Aorta (tissue), 5 donors: ENCODE measurements at regions not wholly inside any gene's neighbourhood (a gene's known extent, or its start where the extent isn't known, plus 50 kb on each side); places are given as distances from the start of the nearest gene placed in this dataset.

Source experiments
- ATAC-seq: fragments of 200-7000 bp; cut with Tn5 transposase; one replicate; pipeline ENCODE4 v1.9.1; 2022; ENCODE audit warnings: moderate library complexity; ENCODE audit not compliant: low FRiP score
- DNase-seq, 2 donors: peaks; one replicate each; pipeline ENCODE4 v3.0.0-alpha.2; 2020
- H3K27ac ChIP-seq, 2 donors: one replicate each; pipeline ENCODE4 v1.5.1; 2013; ENCODE audit warnings: low read length in 2 of 2, mild to moderate bottlenecking in 2 of 2, moderate library complexity in 2 of 2, control low read depth in 1 of 2, inconsistent platforms in 1 of 2, low read depth in 1 of 2
- H3K27me3 ChIP-seq, 2 donors: one replicate each; pipeline ENCODE4 v1.6.1; 2013; ENCODE audit warnings: control low read depth in 1 of 2, low read length in 1 of 2, mild to moderate bottlenecking in 1 of 2, moderate library complexity in 1 of 2; ENCODE audit not compliant: insufficient read depth in 2 of 2, control insufficient read depth in 1 of 2
- H3K36me3 ChIP-seq, 2 donors: one replicate each; pipeline ENCODE4 v1.6.1; 2013; ENCODE audit warnings: control low read depth in 1 of 2, low read length in 1 of 2, mild to moderate bottlenecking in 1 of 2; ENCODE audit not compliant: insufficient read depth in 2 of 2, control insufficient read depth in 1 of 2
- H3K4me1 ChIP-seq, 2 donors: one replicate each; pipeline ENCODE4 v1.6.1; 2013; ENCODE audit warnings: low read length in 2 of 2, control low read depth in 1 of 2, mild to moderate bottlenecking in 1 of 2, moderate library complexity in 1 of 2; ENCODE audit not compliant: insufficient read depth in 2 of 2, control insufficient read depth in 1 of 2
- H3K4me3 ChIP-seq, 2 donors: one replicate each; pipeline ENCODE4 v1.5.1; 2013; ENCODE audit warnings: low read length in 2 of 2, control low read depth in 1 of 2, mild to moderate bottlenecking in 1 of 2
- H3K9me3 ChIP-seq: one replicate; pipeline ENCODE4 v1.6.1; 2013; ENCODE audit warnings: mild to moderate bottlenecking, low read length; ENCODE audit not compliant: control insufficient read depth
- WGBS, 2 donors: extraction: QIAGEN DNeasy Blood & Tissue Kit; methylation state at CpG; one replicate each; pipeline ENCODE4 v1.1.7; 2013; 5-methylcytosine and 5-hydroxymethylcytosine counted together
- intact Hi-C, 2 donors: fragments of 100-400 bp; cut with DNase I; formaldehyde crosslinking; loops; one replicate each; pipeline versions ENCODE4 v1.14.2 to v1.15.0; 2022
- donor health status: healthy with polysubstance abuse.
- donor health status: Bipolar disorder and iron deficiency.
- donor health status: DM: no; HTN: no; CAD: no.
- donor health status: DM: no; HTN: no; CAD: no.
- donor health status: DM: yes; HTN: yes; CAD: no.

GRCh38 chr4:53802500-53802899 lies 211.2 kb upstream of the LNX1 start:
- no peaks in the 10 kb centered on the region for H3K4me1 ChIP-seq
- H3K9me3 ChIP-seq = no peaks in the 10 kb centered on the region
- intact Hi-C loops = no loop called here

GRCh38 chr4:53801373-53801772 lies 210.1 kb upstream of the LNX1 start:
- no peak overlapping the region for H3K27ac ChIP-seq
- H3K9me3 ChIP-seq = no peaks in the 10 kb centered on the region
- no peak for DNase-seq
- no peaks in the 10 kb centered on the region for H3K27me3 ChIP-seq
- intact Hi-C loops = no loop called here
- no peaks in the 10 kb centered on the region for H3K4me1 ChIP-seq
- H3K4me3 ChIP-seq = no peak overlapping the region
- 74 to 82% methylated on average over 3 of the region's 3 CpGs for WGBS, 2 donors
- no peak for ATAC-seq
- H3K36me3 ChIP-seq = no peaks in the 10 kb centered on the region

More at GRCh38 chr4:53802500-53802899, 211.2 kb upstream of the LNX1 start:
- Histone ChIP-seq H3K36me3 (no peaks in the 10 kb centered on the region), H3K4me3 (no peak overlapping the region), H3K27me3 (no peaks in the 10 kb centered on the region), H3K27ac (no peak overlapping the region)
- 47 to 49% methylated on average over 2 of the region's 2 CpGs for WGBS, 2 donors
- ATAC-seq = no peak
- DNase-seq = no peak

GRCh38 chr4:53800741-53801140 lies 209.5 kb upstream of the LNX1 start:
- no peak overlapping the region for H3K4me3 ChIP-seq
- no peaks in the 10 kb centered on the region for H3K9me3 ChIP-seq
- 91 to 95% methylated on average over 3 of the region's 3 CpGs for WGBS, 2 donors
- H3K27me3 ChIP-seq = no peaks in the 10 kb centered on the region
- ATAC-seq (no peak), DNase-seq (no peak)
- no peaks in the 10 kb centered on the region for H3K36me3 ChIP-seq
- no peak overlapping the region for H3K27ac ChIP-seq
- H3K4me1 ChIP-seq = no peaks in the 10 kb centered on the region
- intact Hi-C loops = no loop called here

GRCh38 chr4:53793096-53793495 lies 201.8 kb upstream of the LNX1 start:
- H3K27me3 ChIP-seq = no peaks in the 10 kb centered on the region
- H3K9me3 ChIP-seq = no peaks in the 10 kb centered on the region
- intact Hi-C loops = no loop called here
- H3K4me1 ChIP-seq = no peaks in the 10 kb centered on the region
- ATAC-seq (no peak), DNase-seq (no peak)
- H3K36me3 ChIP-seq = no peaks in the 10 kb centered on the region
- WGBS, 2 donors = 96 to 98% methylated on average over 4 of the region's 4 CpGs
- no peak overlapping the region for H3K4me3 ChIP-seq
- H3K27ac ChIP-seq = no peak overlapping the region

GRCh38 chr4:53790286-53790685 lies 199.0 kb upstream of the LNX1 start:
- Histone ChIP-seq H3K4me1 (no peaks in the 10 kb centered on the region), H3K9me3 (no peaks in the 10 kb centered on the region), H3K4me3 (no peak overlapping the region), H3K36me3 (no peaks in the 10 kb centered on the region), H3K27ac (no peak overlapping the region), H3K27me3 (no peaks in the 10 kb centered on the region)
- DNase-seq (no peak), ATAC-seq (no peak)
- intact Hi-C loops = no loop called here

- no peak for DNase-seq
- 95 to 98% methylated on average over 3 of the region's 3 CpGs for WGBS, 2 donors
- no peak for ATAC-seq
These were observed 197.3 kb upstream of the LNX1 start for GRCh38 chr4:53788621-53789020.

GRCh38 chr4:53788011-53788410 lies 196.7 kb upstream of the LNX1 start:
- no peaks in the 10 kb centered on the region for H3K9me3 ChIP-seq
- no peak overlapping the region for H3K27ac ChIP-seq
- H3K4me1 ChIP-seq = no peaks in the 10 kb centered on the region
- intact Hi-C loops = no loop called here
- no peaks in the 10 kb centered on the region for H3K27me3 ChIP-seq
- 88 to 91% methylated on average over 3 of the region's 3 CpGs for WGBS, 2 donors
- ATAC-seq (no peak), DNase-seq (no peak)
- no peak overlapping the region for H3K4me3 ChIP-seq
- no peaks in the 10 kb centered on the region for H3K36me3 ChIP-seq

More at GRCh38 chr4:53788621-53789020, 197.3 kb upstream of the LNX1 start:
- H3K27me3 ChIP-seq = no peaks in the 10 kb centered on the region
- no peaks in the 10 kb centered on the region for H3K9me3 ChIP-seq
- no peaks in the 10 kb centered on the region for H3K36me3 ChIP-seq
- H3K4me3 ChIP-seq = no peak overlapping the region
- intact Hi-C loops = no loop called here
- H3K27ac ChIP-seq = no peak overlapping the region
- H3K4me1 ChIP-seq = no peaks in the 10 kb centered on the region

GRCh38 chr4:53786632-53787031 lies 195.3 kb upstream of the LNX1 start:
- DNase-seq = no peak
- ATAC-seq = no peak
- Histone ChIP-seq H3K4me1 (no peaks in the 10 kb centered on the region), H3K9me3 (no peaks in the 10 kb centered on the region), H3K4me3 (no peak overlapping the region), H3K36me3 (no peaks in the 10 kb centered on the region), H3K27me3 (no peaks in the 10 kb centered on the region), H3K27ac (no peak overlapping the region)
- intact Hi-C loops = no loop called here
- WGBS, 2 donors = 71 to 76% methylated on average over 4 of the region's 4 CpGs

GRCh38 chr4:53785996-53786395 lies 194.7 kb upstream of the LNX1 start:
- no peaks in the 10 kb centered on the region for H3K36me3 ChIP-seq
- H3K4me1 ChIP-seq = no peaks in the 10 kb centered on the region
- ATAC-seq (no peak), DNase-seq (no peak)
- H3K9me3 ChIP-seq = no peaks in the 10 kb centered on the region
- no peak overlapping the region for H3K27ac ChIP-seq
- intact Hi-C loops = no loop called here
- 75 to 82% methylated on average over 6 of the region's 6 CpGs for WGBS, 2 donors
- no peak overlapping the region for H3K4me3 ChIP-seq
- H3K27me3 ChIP-seq = no peaks in the 10 kb centered on the region
